GM12878 (cell line): ENCODE measurements at regions not wholly inside any gene's neighbourhood (a gene's known extent, or its start where the extent isn't known, plus 50 kb on each side); places are given as distances from the start of the nearest gene placed in this dataset.

ENCODE experiments used
- CEBPB ChIP-seq, 2 experiments: fragments of 150-350 bp in 1 of 2; IDR thresholded peaks; 2 replicates each; pipeline ENCODE4 v1.6.1; 2012 to 2014; ENCODE audit warnings: low read depth in 2 of 2, low read length in 2 of 2, borderline replicate concordance in 1 of 2, inconsistent platforms in 1 of 2
- CTCF ChIP-seq, 3 experiments: IDR thresholded peaks in 2 of 3; conservative IDR thresholded peaks in 1 of 3; 2 replicates each; pipeline ENCODE4 v1.5.1; 2011; ENCODE audit warnings: low read depth in 3 of 3, low read length in 3 of 3, mild to moderate bottlenecking in 3 of 3, control low read depth in 2 of 3, moderate library complexity in 2 of 3, inconsistent platforms in 1 of 3, mixed read lengths in 1 of 3; ENCODE audit not compliant: control insufficient read depth in 2 of 3, insufficient read depth in 1 of 3; ENCODE audit errors: extremely low read depth in 1 of 3
- HDAC6 ChIP-seq: fragments of 200-600 bp; sonication (generic); IDR thresholded peaks from one replicate; pipeline ENCODE4 v1.8.0; 2017; ENCODE audit warnings: antibody characterized with exemption; ENCODE audit not compliant: unreplicated experiment
- JUND ChIP-seq: IDR thresholded peaks from 2 replicates; pipeline ENCODE4 v1.6.1; 2012; ENCODE audit warnings: low read depth, mild to moderate bottlenecking, low read length, improper control_type of control experiment, moderate library complexity
- MAX ChIP-seq: IDR thresholded peaks from 2 replicates; pipeline ENCODE4 v1.6.1; 2012; ENCODE audit warnings: low read depth, low read length, improper control_type of control experiment
- PML ChIP-seq: IDR thresholded peaks from 2 replicates; pipeline ENCODE4 v1.6.1; 2012; ENCODE audit warnings: low read length, inconsistent platforms
- POU2F2 ChIP-seq: IDR thresholded peaks from 3 replicates; pipeline ENCODE4 v1.6.1; 2011; ENCODE audit warnings: low read depth, mild to moderate bottlenecking, low read length, borderline replicate concordance
- SUPT20H ChIP-seq: IDR thresholded peaks from 2 replicates; pipeline ENCODE4 v1.6.1; 2011; ENCODE audit warnings: low read depth, mild to moderate bottlenecking, low read length, moderate library complexity, borderline replicate concordance; ENCODE audit not compliant: control insufficient read depth
- SUZ12 ChIP-seq: fragments of 200-600 bp; sonication (generic); IDR thresholded peaks from one replicate; pipeline ENCODE4 v1.6.1; 2018; ENCODE audit warnings: antibody characterized with exemption, mild to moderate bottlenecking; ENCODE audit not compliant: unreplicated experiment
- ZBTB33 ChIP-seq: fragments of 450-650 bp; IDR thresholded peaks from 2 replicates; pipeline ENCODE4 v1.6.1; 2017; ENCODE audit warnings: mild to moderate bottlenecking
- ZNF24 ChIP-seq: fragments of 450-650 bp; IDR thresholded peaks from 2 replicates; pipeline ENCODE4 v1.6.1; 2017; ENCODE audit warnings: antibody characterized with exemption, mild to moderate bottlenecking
- ZNF274 ChIP-seq: IDR thresholded peaks from one replicate; pipeline ENCODE4 v1.8.0; 2011; ENCODE audit not compliant: insufficient read length, insufficient read depth

GRCh38 chr1:4307911-4308545, 346.4 kb upstream of the AJAP1 start:
- no peak for TF ChIP-seq CTCF (IDR thresholded peaks at IDR 0.05 in 2 of 3, conservative IDR thresholded peaks at IDR 0.05 in 1 of 3; ENCODE audit: control insufficient read depth in 2 of 3, extremely low read depth in 1 of 3, insufficient read depth in 1 of 3, low read depth in 3 of 3, low read length in 3 of 3)
- no peak for TF ChIP-seq SUZ12
- no peak for TF ChIP-seq MAX
- TF ChIP-seq ZBTB33, result no peak
- TF ChIP-seq ZNF24, result no peak
- TF ChIP-seq ZNF274, result no peak
- no peak for TF ChIP-seq SUPT20H
- TF ChIP-seq POU2F2, result no peak
- TF ChIP-seq JUND, result no peak
- no peak for TF ChIP-seq CEBPB (IDR thresholded peaks at IDR 0.05; ENCODE audit: borderline replicate concordance in 1 of 2, low read depth in 2 of 2, low read length in 2 of 2)
- no peak for TF ChIP-seq PML
- TF ChIP-seq HDAC6, result no peak
